DMS153 (cell line): ENCODE measurements at regions not wholly inside any gene's neighbourhood (a gene's known extent, or its start where the extent isn't known, plus 50 kb on each side); places are given as distances from the start of the nearest gene placed in this dataset.

Experiments
- DNase-seq: peaks from one replicate; lab custom pipeline; 2025; lab: John Stamatoyannopoulos, UW

- no peak for DNase-seq
Measured at GRCh38 chr1:57637155-57637554, 213.3 kb upstream of the DAB1 start.

GRCh38 chr1:57633881-57634280 is 210.0 kb upstream of the DAB1 start:
- no peak for DNase-seq

- DNase-seq, result no peak
Measured at GRCh38 chr1:57633056-57633455, 209.2 kb upstream of the DAB1 start.

GRCh38 chr1:57632401-57632800 is 208.5 kb upstream of the DAB1 start:
- no peak for DNase-seq

GRCh38 chr1:57627612-57628011 is 203.8 kb upstream of the DAB1 start:
- DNase-seq, result no peak

GRCh38 chr1:57623791-57624538 is 200.1 kb upstream of the DAB1 start:
- no peak for DNase-seq

GRCh38 chr1:57623039-57623790 is 199.4 kb upstream of the DAB1 start:
- no peak for DNase-seq

- no peak for DNase-seq
Measured at GRCh38 chr1:57621776-57622175, 197.9 kb upstream of the DAB1 start.

GRCh38 chr1:57620605-57621004 is 196.7 kb upstream of the DAB1 start:
- no peak for DNase-seq

GRCh38 chr1:57616921-57617320 is 193.1 kb upstream of the DAB1 start:
- no peak for DNase-seq

GRCh38 chr1:57615956-57616355 is 192.1 kb upstream of the DAB1 start:
- no peak for DNase-seq

GRCh38 chr1:57612833-57613232 is 189.0 kb upstream of the DAB1 start:
- DNase-seq, result no peak

- DNase-seq, result no peak
Measured at GRCh38 chr1:57605933-57606332, 182.1 kb upstream of the DAB1 start.

- no peak for DNase-seq
Measured at GRCh38 chr1:57603696-57604095, 179.8 kb upstream of the DAB1 start.

GRCh38 chr1:57600424-57600823 is 176.6 kb upstream of the DAB1 start:
- DNase-seq, result no peak

GRCh38 chr1:57599236-57599994 is 175.6 kb upstream of the DAB1 start:
- no peak for DNase-seq

GRCh38 chr1:57597036-57597435 is 173.2 kb upstream of the DAB1 start:
- DNase-seq, result no peak

GRCh38 chr1:57594002-57594401 is 170.1 kb upstream of the DAB1 start:
- DNase-seq, result no peak

- no peak for DNase-seq
Measured at GRCh38 chr1:57591842-57592241, 168.0 kb upstream of the DAB1 start.

GRCh38 chr1:57590978-57591377 is 167.1 kb upstream of the DAB1 start:
- DNase-seq, result no peak

GRCh38 chr1:57586842-57587241 is 163.0 kb upstream of the DAB1 start:
- DNase-seq, result no peak

GRCh38 chr1:57578680-57579079 is 154.8 kb upstream of the DAB1 start:
- no peak for DNase-seq

- DNase-seq, result no peak
Measured at GRCh38 chr1:57578099-57578498, 154.2 kb upstream of the DAB1 start.
